IMR-90 (cell line): ENCODE measurements at regions not wholly inside any gene's neighbourhood (a gene's known extent, or its start where the extent isn't known, plus 50 kb on each side); places are given as distances from the start of the nearest gene placed in this dataset.

Source experiments
- ATAC-seq: fragments of 200-7000 bp; cut with Tn5 transposase; 2 replicates; pipeline ENCODE4 v1.9.1; 2020; ENCODE audit warnings: low read depth, mild to moderate bottlenecking, moderate library complexity
- BruUV-seq: library from RNA; stranded (reverse); fragments of 400-500 nt; replicated peaks from 2 replicates; lab custom pipeline; 2021; lab: Mats Ljungman, UMichigan
- CTCF ChIA-PET: fragments of 300-600 bp; formaldehyde crosslinking; extraction: SDS; loops from one replicate; lab custom pipeline; 2021; ENCODE audit warnings: antibody characterized with exemption; lab: Yijun Ruan, JAX
- POLR2A ChIA-PET: fragments of 300-600 bp; sonication (Branson Sonifier 250); formaldehyde crosslinking; loops from one replicate; lab custom pipeline; 2022; ENCODE audit warnings: antibody characterized with exemption; ENCODE audit not compliant: unreplicated experiment; lab: Charles Lee
- DNase-seq: peaks from one replicate; pipeline ENCODE4 v3.0.0; 2013
- H2AFZ ChIP-seq: replicated peaks from 2 replicates; pipeline ENCODE3; 2013; ENCODE audit warnings: low read length, mild to moderate bottlenecking; ENCODE audit not compliant: poor library complexity
- H2AK5ac ChIP-seq: 2 replicates; pipeline ENCODE4 v1.6.1; 2013; ENCODE audit warnings: low read depth, low read length, inconsistent platforms
- H2AK9ac ChIP-seq: replicated peaks from 2 replicates; pipeline ENCODE3; 2013; ENCODE audit warnings: mild to moderate bottlenecking, low read depth, low read length, moderate library complexity; ENCODE audit not compliant: poor library complexity
- H2BK120ac ChIP-seq: 2 replicates; pipeline ENCODE4 v1.6.1; 2013; ENCODE audit warnings: low read depth, low read length, inconsistent platforms
- H2BK15ac ChIP-seq: 3 replicates; pipeline ENCODE4 v1.6.1; 2013; ENCODE audit warnings: low read depth, low read length, inconsistent platforms
- H2BK20ac ChIP-seq: 2 replicates; pipeline ENCODE4 v1.6.1; 2013; ENCODE audit warnings: low read depth, mild to moderate bottlenecking, inconsistent platforms, low read length, moderate library complexity
- H2BK5ac ChIP-seq: 2 replicates; pipeline ENCODE4 v1.6.1; 2013; ENCODE audit warnings: mild to moderate bottlenecking, low read depth, low read length, inconsistent platforms; ENCODE audit not compliant: poor library complexity, severe bottlenecking
- H3K14ac ChIP-seq: replicated peaks from 2 replicates; pipeline ENCODE4 v1.6.1; 2013; ENCODE audit warnings: low read depth, low read length, inconsistent platforms
- H3K18ac ChIP-seq: 2 replicates; pipeline ENCODE4 v1.6.1; 2013; ENCODE audit warnings: low read depth, low read length, control low read depth
- H3K23ac ChIP-seq: 2 replicates; pipeline ENCODE4 v1.6.1; 2013; ENCODE audit warnings: low read depth, low read length, inconsistent platforms
- H3K27ac ChIP-seq: 2 replicates; pipeline ENCODE4 v1.5.1; 2013; ENCODE audit warnings: mild to moderate bottlenecking, control low read depth, low read length; ENCODE audit not compliant: insufficient read depth
- H3K27me3 ChIP-seq: 2 replicates; pipeline ENCODE4 v1.6.1; 2013; ENCODE audit warnings: low read length; ENCODE audit not compliant: control insufficient read depth, insufficient read depth
- H3K36me3 ChIP-seq: 2 replicates; pipeline ENCODE4 v1.6.1; 2013; ENCODE audit warnings: low read length, mixed read lengths; ENCODE audit not compliant: control insufficient read depth, insufficient read depth
- H3K4ac ChIP-seq: 2 replicates; pipeline ENCODE4 v1.6.1; 2013; ENCODE audit warnings: low read depth, low read length, inconsistent platforms
- H3K4me1 ChIP-seq: 2 replicates; pipeline ENCODE4 v1.6.1; 2013; ENCODE audit warnings: low read length, mixed read lengths; ENCODE audit not compliant: control insufficient read depth, insufficient read depth
- H3K4me2 ChIP-seq: 2 replicates; pipeline ENCODE4 v1.6.1; 2013; ENCODE audit warnings: low read depth, mild to moderate bottlenecking, control low read depth, low read length, moderate library complexity
- H3K4me3 ChIP-seq: 2 replicates; pipeline ENCODE4 v1.5.1; 2013; ENCODE audit warnings: low read depth, mild to moderate bottlenecking, control low read depth, low read length, moderate library complexity; ENCODE audit not compliant: insufficient read depth
- H3K56ac ChIP-seq: 2 replicates; pipeline ENCODE4 v1.6.1; 2013; ENCODE audit warnings: low read length, inconsistent platforms; ENCODE audit not compliant: insufficient read depth; ENCODE audit errors: extremely low read depth
- H3K79me1 ChIP-seq, 2 experiments: 2 replicates each; pipeline ENCODE4 v1.6.1; 2013; ENCODE audit warnings: low read length in 2 of 2, inconsistent platforms in 1 of 2, low read depth in 1 of 2
- H3K9ac ChIP-seq: 2 replicates; pipeline ENCODE4 v1.6.1; 2013; ENCODE audit warnings: low read depth, low read length, control low read depth
- H3K9me1 ChIP-seq: 2 replicates; pipeline ENCODE4 v1.6.1; 2013; ENCODE audit warnings: low read length, inconsistent platforms; ENCODE audit not compliant: insufficient read depth
- H3K9me3 ChIP-seq: 2 replicates; pipeline ENCODE4 v1.6.1; 2013; ENCODE audit warnings: low read length; ENCODE audit not compliant: control insufficient read depth, insufficient read depth
- H4K20me1 ChIP-seq: 2 replicates; pipeline ENCODE4 v1.6.1; 2013; ENCODE audit warnings: low read length, inconsistent platforms; ENCODE audit not compliant: insufficient read depth
- H4K5ac ChIP-seq: 2 replicates; pipeline ENCODE4 v1.6.1; 2013; ENCODE audit warnings: mild to moderate bottlenecking, low read depth, low read length, control low read depth
- H4K8ac ChIP-seq, 2 experiments: 2 replicates each; pipeline ENCODE4 v1.6.1; 2013; ENCODE audit warnings: low read depth in 2 of 2, low read length in 2 of 2, control low read depth in 1 of 2, inconsistent platforms in 1 of 2
- H4K91ac ChIP-seq: 2 replicates; pipeline ENCODE4 v1.6.1; 2013; ENCODE audit warnings: low read depth, low read length, inconsistent platforms; ENCODE audit not compliant: insufficient read depth
- BHLHE40 ChIP-seq: fragments of 150-350 bp; IDR thresholded peaks from 2 replicates; pipeline ENCODE4 v1.6.1; 2016; ENCODE audit warnings: mild to moderate bottlenecking, low read depth, low read length
- CEBPB ChIP-seq: IDR thresholded peaks from 2 replicates; pipeline ENCODE4 v1.6.1; 2012; ENCODE audit warnings: low read depth, low read length, improper control_type of control experiment
- CHD1 ChIP-seq: IDR thresholded peaks from 2 replicates; pipeline ENCODE4 v1.6.1; 2012; ENCODE audit warnings: low read depth, low read length, improper control_type of control experiment
- CTCF ChIP-seq: conservative IDR thresholded peaks from 2 replicates; pipeline ENCODE4 v1.5.1; 2012; ENCODE audit warnings: mild to moderate bottlenecking, low read depth, low read length, improper control_type of control experiment
- FOS ChIP-seq: fragments of 150-350 bp; IDR thresholded peaks from 2 replicates; pipeline ENCODE4 v1.6.1; 2016; ENCODE audit warnings: low read depth, low read length
- MAFK ChIP-seq: IDR thresholded peaks from 2 replicates; pipeline ENCODE4 v1.6.1; 2012; ENCODE audit warnings: low read depth, low read length, improper control_type of control experiment
- MAZ ChIP-seq: IDR thresholded peaks from 2 replicates; pipeline ENCODE4 v1.6.1; 2012; ENCODE audit warnings: low read depth, mild to moderate bottlenecking, low read length, improper control_type of control experiment, moderate library complexity, borderline replicate concordance
- MXI1 ChIP-seq: IDR thresholded peaks from 2 replicates; pipeline ENCODE4 v1.6.1; 2012; ENCODE audit warnings: low read depth, mild to moderate bottlenecking, low read length, moderate library complexity, borderline replicate concordance
- NFE2L2 ChIP-seq: fragments of 150-350 bp; IDR thresholded peaks from 2 replicates; pipeline ENCODE4 v1.6.1; 2016; ENCODE audit warnings: low read depth, mild to moderate bottlenecking, low read length
- POLR2A ChIP-seq: IDR thresholded peaks from 2 replicates; pipeline ENCODE4 v1.6.1; 2012; ENCODE audit warnings: mild to moderate bottlenecking, low read depth, low read length
- RCOR1 ChIP-seq: IDR thresholded peaks from 2 replicates; pipeline ENCODE4 v1.6.1; 2012; ENCODE audit warnings: mild to moderate bottlenecking, low read length, improper control_type of control experiment; ENCODE audit not compliant: insufficient replicate concordance
- SMC3 ChIP-seq: fragments of 150-350 bp; IDR thresholded peaks from 2 replicates; pipeline ENCODE4 v1.6.1; 2016; ENCODE audit warnings: low read depth, mild to moderate bottlenecking, antibody characterized with exemption, low read length, moderate library complexity
- USF2 ChIP-seq: fragments of 150-350 bp; IDR thresholded peaks from 2 replicates; pipeline ENCODE4 v1.6.1; 2017; ENCODE audit warnings: mild to moderate bottlenecking, antibody characterized with exemption, low read length, low read depth
- WGBS, 2 experiments: methylation state at CpG; one replicate each; pipeline versions ENCODE4 v1.1.5 to v1.1.7; 2013; ENCODE audit warnings: missing lambda C conversion rate in 2 of 2; ENCODE audit not compliant: insufficient read length in 1 of 2; ENCODE audit errors: extremely low coverage in 2 of 2; 5-methylcytosine and 5-hydroxymethylcytosine counted together
- dilution Hi-C: fragments of 300-500 bp; cut with HindIII; formaldehyde crosslinking; loops from one replicate; pipeline ENCODE4 v1.14.3; 2018; ENCODE audit warnings: low sequenced_read_pairs; ENCODE audit not compliant: unreplicated experiment
- in situ Hi-C: fragments of 300-500 bp; cut with MboI; formaldehyde crosslinking; loops from 3 replicates; pipeline ENCODE4 v1.14.3; 2019; ENCODE audit warnings: low sequenced_read_pairs, inconsistent platforms, mixed read lengths
- intact Hi-C: fragments of 100-400 bp; cut with micrococcal nuclease; formaldehyde crosslinking; loops from 2 replicates; pipeline ENCODE4 v1.10.0; 2022

GRCh38 chr17:14448818-14449217, 147.9 kb downstream of the HS3ST3B1 start:
- H3K36me3 ChIP-seq = no peaks in the 10 kb centered on the region
- H3K23ac ChIP-seq = no peak overlapping the region
- peak overlapping the region; percentile 57; the same call in 1 of the 2 replicates for H3K27ac ChIP-seq
- DNase-seq (no peak), ATAC-seq (peak; percentile 97)
- H3K4me2 ChIP-seq = peak overlapping the region; percentile 11
- H2BK5ac ChIP-seq = peak overlapping the region; percentile 13
- H3K27me3 ChIP-seq = peaks cover 2% of the 10 kb centered on the region; the same call in 1 of the 2 replicates
- peak overlapping the region; percentile 69 for H2BK20ac ChIP-seq
- WGBS, 2 experiments = 63% methylated on average over 2 of the region's 2 CpGs; no CpG with 5 or more reads in 1 of the 2 experiments
- no TSS peak for BruUV-seq
- peak overlapping the region; percentile 14; the same call in 1 of the 2 replicates for H4K5ac ChIP-seq
- H4K8ac ChIP-seq = 0 out of 4 replicates have a peak overlapping the region, but pooled peaks of 1 of the 2 experiments have one; percentile 35
- intact Hi-C loops (loop anchor here (10.0 kb wide), 1 partner anchor 476 kb away; no protein-coding TSS in a partner anchor), dilution Hi-C loops (no loop called here), in situ Hi-C loops (no loop called here)
- H2BK15ac ChIP-seq = peak overlapping the region; percentile 5; the same call in 2 of the 3 replicates
- H3K4me3 ChIP-seq = no peak overlapping the region
- H2AK9ac ChIP-seq = peak overlapping the region; percentile 51
- H4K20me1 ChIP-seq = no peaks in the 10 kb centered on the region
- no peak overlapping the region for H2AK5ac ChIP-seq
- peak overlapping the region; percentile 35; the same call in 1 of the 2 replicates for H4K91ac ChIP-seq
- H2BK120ac ChIP-seq = peak overlapping the region; percentile 81
- no peaks in the 10 kb centered on the region for H3K79me1 ChIP-seq
- no peaks in the 10 kb centered on the region for H3K9me3 ChIP-seq
- POLR2A ChIA-PET = no interaction called here
- H3K18ac ChIP-seq = peak overlapping the region; percentile 10
- H3K9me1 ChIP-seq = peaks cover 6% of the 10 kb centered on the region
- TF ChIP-seq RCOR1 (no peak), MAZ (no peak), MAFK (no peak), CTCF (no peak), MXI1 (no peak), NFE2L2 (no peak), SMC3 (no peak), USF2 (no peak), FOS (no peak), BHLHE40 (no peak), CHD1 (no peak), POLR2A (no peak), CEBPB (no peak)
- CTCF ChIA-PET = no interaction called here
- H3K14ac ChIP-seq = no peak overlapping the region
- no peak overlapping the region for H3K9ac ChIP-seq
- no peak overlapping the region for H2AFZ ChIP-seq
- peaks cover 8% of the 10 kb centered on the region for H3K4me1 ChIP-seq
- no peak overlapping the region for H3K56ac ChIP-seq
- H3K4ac ChIP-seq = peak overlapping the region; percentile 71
